HL-60 (cell line): ENCODE measurements at regions not wholly inside any gene's neighbourhood (a gene's known extent, or its start where the extent isn't known, plus 50 kb on each side); places are given as distances from the start of the nearest gene placed in this dataset.

Source experiments
- DNase-seq, 2 experiments: peaks; one replicate each; pipeline ENCODE4 v3.0.0-alpha.2; 2010 to 2020; ENCODE audit warnings: low read depth in 1 of 2, low spot score in 1 of 2
- H3K27ac ChIP-seq: fragments of 250-450 bp; sonication (Bioruptor Pico); replicated peaks from 2 replicates; pipeline ENCODE4 v1.5.1; 2020; ENCODE audit warnings: mild to moderate bottlenecking, moderate library complexity
- H3K27me3 ChIP-seq: fragments of 250-450 bp; sonication (Bioruptor Pico); 2 replicates; pipeline ENCODE4 v1.5.1; 2021; ENCODE audit warnings: mild to moderate bottlenecking, moderate library complexity; ENCODE audit not compliant: insufficient read depth, poor library complexity, severe bottlenecking
- H3K4me3 ChIP-seq: replicated peaks from 2 replicates; pipeline ENCODE4 v1.5.1; 2011; ENCODE audit warnings: mild to moderate bottlenecking, control low read depth, low read length; ENCODE audit not compliant: insufficient read depth
- GABPA ChIP-seq: IDR thresholded peaks from 2 replicates; pipeline ENCODE4 v1.6.1; 2012; ENCODE audit warnings: low read depth
- POLR2AphosphoS5 ChIP-seq: IDR thresholded peaks from 2 replicates; pipeline ENCODE4 v1.6.1; 2012; ENCODE audit warnings: low read depth
- SPI1 ChIP-seq: IDR thresholded peaks from 2 replicates; pipeline ENCODE4 v1.6.1; 2012; ENCODE audit warnings: low read depth, mild to moderate bottlenecking, borderline replicate concordance
- TF ChIP-seq, protein P1 (sequence below): IDR thresholded peaks from 2 replicates; pipeline ENCODE4 v1.6.1; 2012; ENCODE audit warnings: low read depth; ENCODE audit not compliant: insufficient replicate concordance
- TF ChIP-seq, protein P2 (sequence below): IDR thresholded peaks from one replicate; pipeline ENCODE4 v1.5.1; 2011; ENCODE audit warnings: low read length, control low read depth, inconsistent platforms; ENCODE audit not compliant: insufficient read depth

DNA sequence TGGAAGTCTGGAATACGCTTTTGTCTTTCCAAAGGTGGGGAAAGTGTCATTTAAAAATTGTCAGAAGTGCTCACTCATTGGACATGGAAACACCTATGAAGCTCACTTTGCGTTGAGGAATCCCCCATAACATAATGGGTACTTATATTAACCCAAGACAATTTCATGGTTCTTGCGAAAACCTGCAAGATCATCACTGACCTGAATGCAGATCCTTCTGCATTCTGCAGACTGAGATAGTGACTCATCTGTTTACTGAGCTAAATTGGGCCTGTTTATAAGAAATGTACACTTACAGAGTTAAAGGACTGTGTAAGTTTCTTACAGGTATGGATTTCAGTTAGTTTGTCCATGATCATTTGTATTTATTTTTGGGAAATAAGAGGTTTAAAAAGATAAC is 153.0 kb downstream of the HMHB1 start:
- TF ChIP-seq, protein P1, sequence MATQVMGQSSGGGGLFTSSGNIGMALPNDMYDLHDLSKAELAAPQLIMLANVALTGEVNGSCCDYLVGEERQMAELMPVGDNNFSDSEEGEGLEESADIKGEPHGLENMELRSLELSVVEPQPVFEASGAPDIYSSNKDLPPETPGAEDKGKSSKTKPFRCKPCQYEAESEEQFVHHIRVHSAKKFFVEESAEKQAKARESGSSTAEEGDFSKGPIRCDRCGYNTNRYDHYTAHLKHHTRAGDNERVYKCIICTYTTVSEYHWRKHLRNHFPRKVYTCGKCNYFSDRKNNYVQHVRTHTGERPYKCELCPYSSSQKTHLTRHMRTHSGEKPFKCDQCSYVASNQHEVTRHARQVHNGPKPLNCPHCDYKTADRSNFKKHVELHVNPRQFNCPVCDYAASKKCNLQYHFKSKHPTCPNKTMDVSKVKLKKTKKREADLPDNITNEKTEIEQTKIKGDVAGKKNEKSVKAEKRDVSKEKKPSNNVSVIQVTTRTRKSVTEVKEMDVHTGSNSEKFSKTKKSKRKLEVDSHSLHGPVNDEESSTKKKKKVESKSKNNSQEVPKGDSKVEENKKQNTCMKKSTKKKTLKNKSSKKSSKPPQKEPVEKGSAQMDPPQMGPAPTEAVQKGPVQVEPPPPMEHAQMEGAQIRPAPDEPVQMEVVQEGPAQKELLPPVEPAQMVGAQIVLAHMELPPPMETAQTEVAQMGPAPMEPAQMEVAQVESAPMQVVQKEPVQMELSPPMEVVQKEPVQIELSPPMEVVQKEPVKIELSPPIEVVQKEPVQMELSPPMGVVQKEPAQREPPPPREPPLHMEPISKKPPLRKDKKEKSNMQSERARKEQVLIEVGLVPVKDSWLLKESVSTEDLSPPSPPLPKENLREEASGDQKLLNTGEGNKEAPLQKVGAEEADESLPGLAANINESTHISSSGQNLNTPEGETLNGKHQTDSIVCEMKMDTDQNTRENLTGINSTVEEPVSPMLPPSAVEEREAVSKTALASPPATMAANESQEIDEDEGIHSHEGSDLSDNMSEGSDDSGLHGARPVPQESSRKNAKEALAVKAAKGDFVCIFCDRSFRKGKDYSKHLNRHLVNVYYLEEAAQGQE, result no peak
- no peak for TF ChIP-seq SPI1
- TF ChIP-seq GABPA, result no peak
- TF ChIP-seq POLR2AphosphoS5, result no peak
- H3K27ac ChIP-seq, result no peak overlapping the region
- no peaks in the 10 kb centered on the region for H3K27me3 ChIP-seq
- no peak overlapping the region for H3K4me3 ChIP-seq
- DNase-seq, result no peak

DNA sequence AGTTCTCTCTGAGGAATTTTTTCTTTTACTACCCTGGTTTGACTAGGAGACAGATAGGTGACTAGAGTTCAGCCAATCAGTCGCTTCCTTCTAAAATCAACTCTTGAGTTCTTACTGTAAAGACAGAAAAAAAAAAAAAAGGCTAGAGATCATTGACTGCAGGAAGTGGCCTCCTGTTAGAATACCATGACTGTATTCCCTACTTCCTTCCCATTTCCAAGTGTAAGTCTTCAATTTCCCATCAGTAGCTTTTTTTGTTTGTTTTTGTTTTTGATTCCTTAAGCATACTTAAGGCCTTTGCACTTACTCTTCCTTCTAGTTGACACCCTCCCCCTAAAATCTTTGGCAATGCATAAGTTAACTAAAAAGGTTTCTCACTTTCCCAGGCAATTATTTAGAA is 154.3 kb downstream of the HMHB1 start:
- TF ChIP-seq SPI1 (no peak), GABPA (no peak), POLR2AphosphoS5 (no peak)
- TF ChIP-seq, protein P1, result no peak
- TF ChIP-seq, protein P2, sequence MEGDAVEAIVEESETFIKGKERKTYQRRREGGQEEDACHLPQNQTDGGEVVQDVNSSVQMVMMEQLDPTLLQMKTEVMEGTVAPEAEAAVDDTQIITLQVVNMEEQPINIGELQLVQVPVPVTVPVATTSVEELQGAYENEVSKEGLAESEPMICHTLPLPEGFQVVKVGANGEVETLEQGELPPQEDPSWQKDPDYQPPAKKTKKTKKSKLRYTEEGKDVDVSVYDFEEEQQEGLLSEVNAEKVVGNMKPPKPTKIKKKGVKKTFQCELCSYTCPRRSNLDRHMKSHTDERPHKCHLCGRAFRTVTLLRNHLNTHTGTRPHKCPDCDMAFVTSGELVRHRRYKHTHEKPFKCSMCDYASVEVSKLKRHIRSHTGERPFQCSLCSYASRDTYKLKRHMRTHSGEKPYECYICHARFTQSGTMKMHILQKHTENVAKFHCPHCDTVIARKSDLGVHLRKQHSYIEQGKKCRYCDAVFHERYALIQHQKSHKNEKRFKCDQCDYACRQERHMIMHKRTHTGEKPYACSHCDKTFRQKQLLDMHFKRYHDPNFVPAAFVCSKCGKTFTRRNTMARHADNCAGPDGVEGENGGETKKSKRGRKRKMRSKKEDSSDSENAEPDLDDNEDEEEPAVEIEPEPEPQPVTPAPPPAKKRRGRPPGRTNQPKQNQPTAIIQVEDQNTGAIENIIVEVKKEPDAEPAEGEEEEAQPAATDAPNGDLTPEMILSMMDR, result no peak

DNA sequence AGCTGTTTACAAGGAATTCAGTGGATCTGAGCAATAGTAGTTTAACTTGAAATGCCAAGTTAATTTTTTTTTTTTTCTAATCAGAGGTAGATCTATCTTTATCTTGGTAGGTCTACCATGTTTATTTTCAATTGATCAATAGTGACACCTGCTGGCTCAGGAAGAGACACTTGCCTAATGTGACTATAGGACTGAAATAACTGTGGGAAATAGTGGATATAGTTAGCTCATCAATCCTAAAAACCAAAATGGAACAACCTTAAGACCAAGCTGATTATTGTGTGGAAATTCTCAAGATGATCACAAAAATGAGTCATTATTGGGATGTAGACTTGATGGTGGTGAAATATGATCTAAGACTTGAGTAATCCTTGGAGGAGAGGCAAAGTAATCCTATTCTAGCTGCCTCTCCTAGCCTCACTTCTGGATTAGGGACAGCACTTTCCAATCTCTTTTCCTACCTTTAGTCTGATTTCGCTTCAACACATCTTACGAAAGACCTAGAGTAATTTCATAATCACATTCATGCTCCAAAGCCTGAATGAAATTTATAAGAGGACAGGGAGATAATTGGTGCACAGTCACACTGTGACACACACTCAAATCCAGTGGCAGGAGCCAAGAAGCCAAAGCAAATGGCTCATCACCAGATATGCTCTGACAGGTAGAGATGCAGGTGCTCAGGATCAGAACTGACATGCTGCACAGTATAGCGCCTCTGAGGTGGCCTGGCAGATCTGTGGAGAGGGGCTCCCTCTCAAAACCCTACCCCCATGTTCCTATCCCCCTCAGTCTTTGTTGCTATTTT is 156.3 kb downstream of the HMHB1 start:
- H3K27ac ChIP-seq, result no peak overlapping the region
- DNase-seq, result no peak
- TF ChIP-seq GABPA (no peak), POLR2AphosphoS5 (no peak), SPI1 (no peak)
- TF ChIP-seq, protein P2, result no peak
- TF ChIP-seq, protein P1, result no peak
- no peak overlapping the region for H3K4me3 ChIP-seq
- no peaks in the 10 kb centered on the region for H3K27me3 ChIP-seq

More for the DNA sequence above, 154.3 kb downstream of the HMHB1 start:
- H3K27ac ChIP-seq, result no peak overlapping the region
- no peak overlapping the region for H3K4me3 ChIP-seq
- no peak for DNase-seq
- no peaks in the 10 kb centered on the region for H3K27me3 ChIP-seq
